SK-N-MC (cell line): ENCODE measurements at regions not wholly inside any gene's neighbourhood (a gene's known extent, or its start where the extent isn't known, plus 50 kb on each side); places are given as distances from the start of the nearest gene placed in this dataset.

Experiments
- EZH2 ChIP-seq: fragments of 200-600 bp; sonication (generic); IDR thresholded peaks from one replicate; pipeline ENCODE4 v1.6.1; 2017; ENCODE audit warnings: antibody characterized with exemption
- POLR2AphosphoS5 ChIP-seq: IDR thresholded peaks from 2 replicates; pipeline ENCODE4 v1.6.1; 2012; ENCODE audit warnings: mild to moderate bottlenecking, low read depth, low read length, borderline replicate concordance

- TF ChIP-seq POLR2AphosphoS5 = no peak
- TF ChIP-seq EZH2 = no peak
Observed at GRCh38 chr2:153047220-153047619, 328.8 kb downstream of the ARL6IP6 start.
